Neural crest cell (in vitro differentiated cells): ENCODE measurements at regions not wholly inside any gene's neighbourhood (a gene's known extent, or its start where the extent isn't known, plus 50 kb on each side); places are given as distances from the start of the nearest gene placed in this dataset.

Experiments
- DNase-seq: peaks from one replicate; pipeline ENCODE4 v3.0.0; 2021; ENCODE audit warnings: low read depth, mixed read lengths, low spot score
- H3K27ac Mint-ChIP-seq: one replicate; pipeline ENCODE4 v1.8.0; 2021; ENCODE audit warnings: mild to moderate bottlenecking, mixed read lengths; ENCODE audit not compliant: unreplicated experiment
- H3K27me3 Mint-ChIP-seq: 2 replicates; pipeline ENCODE4 v1.8.0; 2021; ENCODE audit warnings: low read depth, mild to moderate bottlenecking, mixed read lengths
- H3K36me3 Mint-ChIP-seq: 2 replicates; pipeline ENCODE4 v1.8.0; 2021; ENCODE audit warnings: low read depth, mild to moderate bottlenecking, mixed read lengths
- H3K4me1 Mint-ChIP-seq: 2 replicates; pipeline ENCODE4 v1.8.0; 2021; ENCODE audit warnings: mixed read lengths
- H3K4me3 Mint-ChIP-seq: one replicate; pipeline ENCODE4 v1.8.0; 2021; ENCODE audit warnings: mild to moderate bottlenecking, mixed read lengths
- H3K9me3 Mint-ChIP-seq: 2 replicates; pipeline ENCODE4 v1.8.0; 2021; ENCODE audit warnings: mixed read lengths
- TF ChIP-seq, protein P1 (sequence below): fragments of 200-600 bp; sonication (generic); conservative IDR thresholded peaks from 2 replicates; pipeline ENCODE4 v1.5.0; 2021; ENCODE audit warnings: antibody characterized with exemption, mild to moderate bottlenecking

DNA sequence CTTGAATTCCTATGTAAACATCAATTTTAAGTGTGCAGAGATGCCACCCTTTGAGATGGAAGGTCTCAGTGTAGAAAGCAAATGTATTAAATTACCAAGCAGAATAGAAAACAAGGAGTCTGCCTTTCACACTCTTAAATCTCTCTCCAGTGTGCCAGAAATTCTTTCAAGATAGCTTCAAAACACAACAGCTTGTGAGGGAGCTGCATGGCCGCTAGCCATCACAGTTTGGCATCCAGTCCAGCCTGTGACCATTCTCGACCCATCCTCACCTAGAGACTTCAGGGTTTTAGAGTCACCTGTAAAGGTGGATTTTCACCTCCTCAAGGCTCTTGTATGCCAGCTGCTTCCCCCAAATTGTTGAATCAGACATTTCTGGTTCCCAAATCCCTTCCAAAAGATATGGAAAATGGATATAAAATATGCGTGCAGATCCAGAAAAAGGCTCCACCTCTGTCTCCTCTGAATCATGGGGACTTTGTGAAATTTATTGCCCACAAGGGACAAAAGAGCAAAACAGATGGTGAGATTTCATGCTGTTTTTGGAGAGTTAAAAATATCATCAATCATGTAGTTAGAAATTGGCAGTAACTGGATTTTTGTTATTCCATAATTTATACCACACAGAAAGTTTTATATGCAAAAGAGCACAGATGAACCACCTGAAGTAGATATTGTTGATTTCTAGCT is 114.2 kb upstream of the THRB start:
- Mint-ChIP-seq H3K4me1 (peaks cover 7% of the 10 kb centered on the region), H3K27ac (no peak overlapping the region), H3K27me3 (no peaks in the 10 kb centered on the region), H3K36me3 (no peaks in the 10 kb centered on the region), H3K9me3 (no peaks in the 10 kb centered on the region), H3K4me3 (no peak overlapping the region)
- no peak for DNase-seq
- TF ChIP-seq, protein P1, sequence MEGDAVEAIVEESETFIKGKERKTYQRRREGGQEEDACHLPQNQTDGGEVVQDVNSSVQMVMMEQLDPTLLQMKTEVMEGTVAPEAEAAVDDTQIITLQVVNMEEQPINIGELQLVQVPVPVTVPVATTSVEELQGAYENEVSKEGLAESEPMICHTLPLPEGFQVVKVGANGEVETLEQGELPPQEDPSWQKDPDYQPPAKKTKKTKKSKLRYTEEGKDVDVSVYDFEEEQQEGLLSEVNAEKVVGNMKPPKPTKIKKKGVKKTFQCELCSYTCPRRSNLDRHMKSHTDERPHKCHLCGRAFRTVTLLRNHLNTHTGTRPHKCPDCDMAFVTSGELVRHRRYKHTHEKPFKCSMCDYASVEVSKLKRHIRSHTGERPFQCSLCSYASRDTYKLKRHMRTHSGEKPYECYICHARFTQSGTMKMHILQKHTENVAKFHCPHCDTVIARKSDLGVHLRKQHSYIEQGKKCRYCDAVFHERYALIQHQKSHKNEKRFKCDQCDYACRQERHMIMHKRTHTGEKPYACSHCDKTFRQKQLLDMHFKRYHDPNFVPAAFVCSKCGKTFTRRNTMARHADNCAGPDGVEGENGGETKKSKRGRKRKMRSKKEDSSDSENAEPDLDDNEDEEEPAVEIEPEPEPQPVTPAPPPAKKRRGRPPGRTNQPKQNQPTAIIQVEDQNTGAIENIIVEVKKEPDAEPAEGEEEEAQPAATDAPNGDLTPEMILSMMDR, result no peak

DNA sequence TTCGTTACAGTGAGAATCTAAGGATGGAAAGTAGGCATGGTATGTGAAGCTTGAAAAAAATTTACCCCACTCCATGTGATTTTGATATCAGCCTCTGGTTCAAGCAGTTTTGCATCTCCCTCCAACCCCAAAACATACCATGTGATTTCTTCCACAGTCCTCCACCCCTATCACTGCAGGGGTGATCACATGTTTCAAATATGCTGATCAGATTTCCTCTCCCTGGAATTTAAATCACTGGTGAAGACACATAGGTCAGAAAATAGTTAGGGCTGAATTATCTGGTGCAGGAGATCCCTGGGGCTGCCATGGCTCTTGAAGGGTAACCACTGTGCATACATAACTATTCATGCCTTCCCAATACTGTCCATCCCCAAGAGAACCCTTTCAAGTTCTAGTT is 119.7 kb upstream of the THRB start:
- Mint-ChIP-seq H3K27ac (no peak overlapping the region), H3K36me3 (no peaks in the 10 kb centered on the region), H3K9me3 (no peaks in the 10 kb centered on the region), H3K4me3 (no peak overlapping the region), H3K4me1 (no peaks in the 10 kb centered on the region), H3K27me3 (no peaks in the 10 kb centered on the region)
- TF ChIP-seq, protein P1, result no peak
- no peak for DNase-seq

DNA sequence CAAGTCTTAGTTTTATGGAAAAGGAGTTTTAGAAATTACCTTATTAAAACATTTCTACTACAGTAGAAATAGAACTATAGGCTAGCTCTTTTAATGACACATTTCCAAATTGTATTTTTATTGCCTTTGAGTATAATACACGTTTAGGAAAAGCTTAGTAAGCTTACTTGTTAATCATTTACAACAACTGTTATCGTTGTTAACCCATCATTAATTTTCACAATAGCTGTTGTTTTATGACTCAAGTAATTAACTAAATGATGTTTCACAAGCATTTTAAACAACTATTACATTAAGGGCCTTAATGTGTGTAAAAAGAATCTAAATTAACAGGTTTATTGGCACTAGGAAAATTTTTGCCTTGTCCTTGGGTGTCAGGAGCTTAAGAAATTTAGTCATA is 120.5 kb upstream of the THRB start:
- Mint-ChIP-seq H3K9me3 (no peaks in the 10 kb centered on the region), H3K4me1 (no peaks in the 10 kb centered on the region), H3K27ac (no peak overlapping the region), H3K36me3 (no peaks in the 10 kb centered on the region), H3K27me3 (no peaks in the 10 kb centered on the region), H3K4me3 (no peak overlapping the region)
- DNase-seq, result no peak
- TF ChIP-seq, protein P1, result no peak

DNA sequence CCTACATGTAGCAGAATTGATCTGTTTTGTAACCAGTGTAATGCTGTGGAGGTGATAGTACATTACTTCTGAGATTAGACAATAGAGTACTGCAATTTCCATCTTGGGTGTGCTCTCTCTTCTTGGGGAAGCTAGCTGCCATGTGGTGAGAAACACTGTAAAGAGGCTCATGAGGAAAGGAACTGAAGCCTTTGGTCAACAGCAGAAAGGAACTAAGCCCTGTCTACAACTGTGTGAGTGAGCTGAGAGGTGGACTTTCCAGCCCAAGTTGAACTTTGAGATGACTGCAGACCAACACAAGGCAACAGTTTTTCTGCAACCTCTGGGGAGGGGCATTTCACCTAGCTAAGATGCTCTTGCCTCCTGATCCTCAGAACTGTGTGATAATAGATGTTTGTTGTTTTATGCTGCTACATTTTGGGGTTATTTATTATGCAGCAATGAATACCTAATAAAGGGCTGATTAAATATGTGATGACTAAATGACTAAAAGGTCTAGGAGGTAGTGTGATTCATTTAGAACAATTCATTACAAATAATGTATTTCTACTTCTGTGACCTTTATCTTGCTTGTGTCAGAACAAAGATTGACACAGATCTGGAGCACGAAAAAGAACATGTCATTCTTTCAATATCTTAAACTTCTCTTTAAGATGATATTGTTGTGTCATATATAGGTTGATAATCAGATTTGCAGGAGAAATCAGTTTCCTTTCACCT is 121.6 kb upstream of the THRB start:
- H3K9me3 Mint-ChIP-seq, result no peaks in the 10 kb centered on the region
- no peaks in the 10 kb centered on the region for H3K4me1 Mint-ChIP-seq
- H3K4me3 Mint-ChIP-seq, result no peak overlapping the region
- no peak for DNase-seq
- no peaks in the 10 kb centered on the region for H3K36me3 Mint-ChIP-seq
- TF ChIP-seq, protein P1, result no peak
- H3K27me3 Mint-ChIP-seq, result no peaks in the 10 kb centered on the region
- no peak overlapping the region for H3K27ac Mint-ChIP-seq

DNA sequence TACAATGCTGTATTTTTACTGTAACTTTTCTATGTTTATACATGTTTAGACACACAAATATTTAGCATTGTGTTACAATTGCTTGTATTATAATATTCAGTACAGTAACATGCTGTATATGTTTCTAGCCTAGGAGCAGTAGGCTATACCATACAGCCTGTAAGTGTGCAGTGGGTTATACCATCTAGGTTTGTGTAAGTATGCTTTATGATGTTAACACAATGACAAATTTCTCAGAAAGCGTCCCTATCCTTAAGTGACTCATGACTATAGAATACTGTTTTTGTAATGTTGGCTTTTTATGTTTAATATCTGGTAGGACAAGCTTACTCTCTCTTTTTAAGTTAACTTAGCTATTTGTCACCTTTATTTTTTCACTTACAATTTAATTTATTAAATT is 127.5 kb upstream of the THRB start:
- no peak for DNase-seq
- H3K4me3 Mint-ChIP-seq, result no peak overlapping the region
- H3K9me3 Mint-ChIP-seq, result peaks cover 10% of the 10 kb centered on the region
- H3K4me1 Mint-ChIP-seq, result peaks cover 5% of the 10 kb centered on the region
- no peak overlapping the region for H3K27ac Mint-ChIP-seq
- peaks cover 3% of the 10 kb centered on the region for H3K36me3 Mint-ChIP-seq
- TF ChIP-seq, protein P1, result no peak
- H3K27me3 Mint-ChIP-seq, result no peaks in the 10 kb centered on the region
